HG03558 (cell line): ENCODE measurements at regions not wholly inside any gene's neighbourhood (a gene's known extent, or its start where the extent isn't known, plus 50 kb on each side); places are given as distances from the start of the nearest gene placed in this dataset.
"Not testable (repeated sequence)": the region's sequence is repeated elsewhere in the genome, so short reads cannot be mapped to it uniquely, and the experiment has no call there.

ENCODE experiments used
- ATAC-seq: cut with Tn5 transposase; IDR thresholded peaks from one replicate; pipeline ENCODE4 v1.9.1; 2021; ENCODE audit warnings: moderate number of reproducible peaks; ENCODE audit not compliant: unreplicated experiment; ENCODE audit errors: extremely low read depth

DNA sequence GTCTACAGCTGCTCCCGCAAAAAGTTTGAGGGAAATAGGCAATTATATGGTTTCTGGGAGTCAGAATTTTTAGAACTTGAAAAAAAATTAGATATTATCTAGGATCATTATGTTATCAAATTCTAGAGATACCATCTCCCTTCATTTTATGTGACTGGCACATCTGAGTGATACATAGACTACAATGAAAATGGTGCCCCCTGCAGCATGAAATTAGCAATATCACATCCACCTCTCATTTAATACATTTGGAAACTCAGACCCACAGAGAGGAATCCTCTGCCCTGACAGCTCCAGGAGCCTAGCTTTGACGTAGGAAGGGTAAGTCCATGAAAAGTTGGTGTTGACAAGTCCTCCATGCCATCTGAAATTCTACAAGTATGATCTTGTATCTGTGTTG lies 381.6 kb downstream of the SUCLG1 start:
- ATAC-seq = no peak

- no peak for ATAC-seq
Observed at GRCh38 chr2:84071050-84071449, 388.0 kb downstream of the SUCLG1 start.

- no peak for ATAC-seq
Observed at GRCh38 chr2:84065857-84066256, 393.2 kb downstream of the SUCLG1 start.

DNA sequence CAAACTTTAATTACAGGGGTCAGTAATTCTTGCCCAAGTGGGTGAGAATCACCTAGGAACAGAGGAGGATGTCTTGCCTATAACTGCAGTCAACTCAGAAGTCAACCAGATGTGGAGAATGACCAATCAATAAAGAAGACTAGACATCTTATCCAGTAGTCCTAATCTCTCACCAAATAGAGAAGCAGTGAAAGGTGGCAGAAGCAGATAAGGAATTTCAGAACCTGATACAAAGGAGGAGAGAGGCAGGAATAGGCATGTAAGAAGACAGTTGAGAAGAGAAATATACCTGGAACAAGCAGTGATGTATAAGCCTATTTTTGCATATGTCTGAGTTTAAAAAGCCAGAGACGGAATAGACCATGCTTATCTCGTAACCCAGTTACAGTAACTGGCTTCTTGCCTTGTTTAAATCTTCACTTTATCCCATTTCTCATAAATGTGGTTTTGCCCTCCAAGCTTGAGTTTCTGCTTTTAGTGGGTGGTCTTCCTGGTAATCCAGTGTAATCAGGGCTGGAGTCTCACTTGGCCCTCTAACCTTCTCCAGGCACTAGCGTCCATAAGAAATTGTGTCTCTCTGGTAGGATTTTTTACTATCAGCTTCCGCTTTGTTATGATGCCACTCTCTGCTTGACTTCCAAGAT lies 401.0 kb downstream of the SUCLG1 start:
- ATAC-seq = no peak

GRCh38 chr2:84055816-84056215 lies 403.3 kb downstream of the SUCLG1 start:
- no peak for ATAC-seq

- not testable (repeated sequence) for ATAC-seq
Observed at GRCh38 chr2:84054577-84054976, 404.5 kb downstream of the SUCLG1 start.

GRCh38 chr2:84052913-84053312 lies 406.2 kb downstream of the SUCLG1 start:
- no peak for ATAC-seq

- ATAC-seq = no peak
Observed at GRCh38 chr2:84052043-84052442, 407.0 kb downstream of the SUCLG1 start.

DNA sequence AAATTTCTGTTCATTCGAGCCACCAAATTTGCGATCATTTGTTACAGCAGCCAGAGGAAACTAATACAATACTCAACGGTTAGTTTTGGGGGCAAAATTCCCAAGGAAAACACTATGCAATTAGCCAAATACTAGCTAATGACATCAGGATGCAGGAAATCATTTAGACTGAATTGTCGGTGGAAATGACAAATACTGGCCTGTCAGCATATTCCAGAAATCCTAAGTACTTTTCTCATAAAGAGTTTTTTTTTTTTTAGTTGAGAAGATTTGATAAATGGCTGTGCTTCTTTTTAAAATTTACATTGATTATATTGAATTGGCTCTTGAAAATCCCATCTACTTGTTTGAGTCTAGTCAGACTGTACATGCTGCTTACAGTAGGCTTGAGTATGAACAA lies 410.1 kb downstream of the SUCLG1 start:
- no peak for ATAC-seq

- no peak for ATAC-seq
Observed at GRCh38 chr2:84041506-84041905, 417.6 kb downstream of the SUCLG1 start.

DNA sequence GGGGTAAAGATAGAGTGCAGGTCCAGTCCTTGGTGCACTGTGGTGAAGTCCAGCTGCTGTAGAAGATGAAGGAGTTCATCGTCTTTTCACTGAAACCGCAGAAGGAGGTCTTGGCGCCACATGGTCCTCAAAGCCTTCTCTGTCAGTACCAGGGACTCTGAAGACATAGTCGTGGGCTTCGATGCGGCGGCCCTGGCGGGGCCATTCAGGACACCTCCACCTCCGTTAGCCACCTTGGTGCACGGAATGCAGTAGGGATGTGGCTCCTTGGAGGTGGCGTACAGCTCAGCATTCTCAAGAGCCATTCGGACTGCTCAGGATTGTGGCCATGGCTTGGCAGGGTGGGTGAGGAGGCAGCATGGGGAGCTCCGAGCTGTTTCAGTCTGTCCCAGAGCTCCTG lies 418.8 kb downstream of the SUCLG1 start:
- ATAC-seq = no peak

DNA sequence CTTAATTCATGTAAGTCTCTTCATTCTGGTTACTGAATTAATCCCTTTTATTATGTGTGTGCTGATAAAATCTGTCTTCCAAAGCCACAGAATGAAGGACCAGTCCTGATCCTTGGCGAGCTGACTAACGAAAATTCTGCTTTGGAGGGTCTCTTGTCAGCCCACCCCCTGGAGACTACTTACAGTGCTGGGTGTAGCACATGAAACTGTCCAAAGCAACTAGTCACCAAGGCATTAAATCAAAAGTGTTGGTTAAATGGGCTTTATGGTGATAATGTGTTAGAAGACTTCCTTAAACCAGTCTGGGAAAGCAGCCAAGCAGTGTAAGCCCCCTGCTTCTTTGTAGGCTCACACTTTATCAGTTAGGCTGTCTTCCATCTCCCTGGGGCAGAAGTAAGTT lies 420.2 kb downstream of the SUCLG1 start:
- no peak for ATAC-seq

DNA sequence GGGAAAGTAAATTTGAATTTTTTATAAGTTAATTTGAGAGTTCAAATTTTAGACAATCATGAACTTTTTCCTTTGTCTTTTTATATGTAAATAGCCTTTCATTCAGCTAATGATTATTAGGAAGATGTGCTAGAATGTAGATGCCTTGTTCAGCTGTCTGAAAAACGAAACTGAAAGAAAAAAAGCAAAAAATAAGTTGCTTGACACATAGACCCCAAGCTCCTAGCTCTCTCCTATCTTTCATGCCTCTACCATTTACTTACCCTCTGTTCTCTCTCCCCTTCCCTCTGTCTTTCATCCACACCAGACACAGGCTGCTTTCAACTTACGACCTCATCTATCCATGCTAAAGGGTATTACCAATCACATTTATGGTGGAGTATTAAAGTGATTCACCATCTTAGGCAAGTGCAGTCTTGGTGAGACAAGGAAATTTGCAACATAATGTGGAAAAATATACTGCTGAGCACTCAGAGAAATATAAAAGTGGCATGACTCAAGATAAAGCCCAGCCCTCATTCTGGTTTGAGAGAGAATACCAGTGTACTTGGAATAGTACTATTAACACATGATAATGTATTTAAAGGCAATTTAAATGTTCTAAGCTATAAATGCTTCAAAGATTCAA lies 425.6 kb downstream of the SUCLG1 start:
- no peak for ATAC-seq

- no peak for ATAC-seq
Observed at GRCh38 chr2:84031312-84032050, 427.6 kb downstream of the SUCLG1 start.

DNA sequence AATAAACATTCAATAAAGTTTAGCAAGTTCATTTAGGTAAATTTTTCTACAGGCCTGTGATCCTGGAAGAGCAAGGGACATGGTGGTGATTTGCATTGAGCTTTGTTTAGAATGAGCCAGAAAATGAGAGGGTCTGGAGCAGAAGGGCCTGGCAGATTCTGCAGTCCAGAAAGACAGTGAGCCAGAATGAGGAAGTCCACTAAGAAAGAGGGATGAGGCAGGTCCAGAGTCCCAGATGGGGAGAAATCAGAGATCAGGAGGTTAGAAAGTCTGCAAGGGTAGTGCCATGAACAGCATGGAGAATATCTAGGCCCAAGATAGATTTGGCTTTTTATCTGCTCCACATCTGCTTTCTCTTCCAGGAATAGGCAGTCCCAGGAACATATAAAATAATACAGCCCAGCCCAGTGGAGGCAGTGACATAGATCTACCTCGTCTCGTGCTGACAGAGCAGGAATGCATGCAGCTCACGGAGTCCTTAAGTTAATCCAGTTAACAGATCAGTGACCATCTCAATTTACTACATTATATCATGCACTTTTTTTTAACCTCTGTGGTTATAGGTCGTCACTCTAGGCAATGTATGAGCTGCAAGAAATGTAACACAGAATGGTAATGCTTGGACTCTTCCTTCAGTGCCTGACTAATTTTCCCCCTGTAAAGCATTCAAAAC lies 429.0 kb downstream of the SUCLG1 start:
- ATAC-seq = no peak

GRCh38 chr2:84026818-84027217 lies 432.3 kb downstream of the SUCLG1 start:
- ATAC-seq = no peak

DNA sequence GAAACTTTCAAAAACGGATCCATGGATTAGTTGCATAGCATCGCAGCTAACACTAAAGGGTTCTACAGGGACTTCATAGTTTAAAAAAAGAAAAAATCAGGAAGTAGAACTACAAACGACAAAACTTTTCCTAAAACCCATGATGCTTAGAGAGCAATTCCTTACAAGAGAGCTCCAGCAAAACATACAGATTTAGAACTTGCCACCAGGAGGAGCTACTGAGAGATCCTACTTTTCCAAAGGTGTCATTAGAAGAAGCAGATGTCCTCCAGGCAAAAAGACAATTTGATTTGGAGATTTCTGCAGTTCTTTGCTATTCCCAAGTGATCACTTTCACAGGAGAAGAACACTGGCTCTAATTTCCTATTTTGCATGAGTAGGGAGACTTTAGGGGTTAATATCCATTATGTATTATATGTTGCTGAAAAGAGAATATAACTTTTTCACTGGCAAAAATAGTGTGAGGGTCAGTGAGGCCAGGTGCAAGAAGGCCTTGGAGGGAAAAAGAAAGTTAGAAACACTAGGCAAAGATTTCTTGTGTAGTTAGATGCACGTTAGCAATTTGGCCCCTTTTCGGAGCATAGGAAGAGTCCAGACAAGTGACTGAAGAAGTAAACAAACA lies 436.2 kb downstream of the SUCLG1 start:
- ATAC-seq = no peak

DNA sequence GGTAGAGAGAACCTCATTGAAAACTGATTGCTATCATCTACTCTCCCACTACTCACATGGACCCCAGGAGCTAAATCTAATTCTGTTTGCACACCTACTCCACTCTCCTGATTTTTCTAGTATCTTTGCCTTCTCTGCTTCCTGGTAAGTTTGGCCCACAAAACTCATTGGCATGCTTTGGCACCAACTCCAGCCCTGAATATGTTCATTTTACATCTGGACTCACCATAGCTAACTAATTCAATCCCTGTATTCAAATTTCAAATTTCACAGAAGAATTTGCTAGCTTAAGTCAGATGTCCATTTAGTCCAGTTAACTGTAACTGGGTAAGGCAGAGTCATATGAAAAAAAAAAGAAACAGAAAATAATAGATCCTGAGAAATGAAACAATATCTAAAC lies 442.1 kb downstream of the SUCLG1 start:
- no peak for ATAC-seq

GRCh38 chr2:84016183-84016582 lies 442.9 kb downstream of the SUCLG1 start:
- no peak for ATAC-seq

DNA sequence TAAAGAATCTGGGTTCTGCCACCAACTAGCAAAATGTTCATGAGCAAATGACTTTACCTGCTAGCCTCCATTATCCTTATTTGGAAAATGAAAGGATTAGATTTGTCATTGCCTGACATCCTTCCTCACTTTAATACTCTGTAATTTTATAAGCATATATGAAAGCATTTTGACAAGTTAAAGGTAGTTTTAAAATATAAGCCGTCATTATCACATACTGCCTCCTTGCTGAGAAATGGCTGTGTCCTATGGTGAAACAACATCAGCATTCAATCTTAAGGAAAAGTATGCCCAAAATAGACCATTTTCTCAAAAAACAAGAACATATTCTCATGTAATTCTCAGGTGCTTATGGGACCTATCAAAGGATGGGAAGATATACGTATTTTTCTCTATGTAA lies 461.2 kb downstream of the SUCLG1 start:
- ATAC-seq = no peak
